SK-N-SH treated with all-trans-retinoic acid at 6 μM for 48 hours (cell line): ENCODE measurements at regions not wholly inside any gene's neighbourhood (a gene's known extent, or its start where the extent isn't known, plus 50 kb on each side); places are given as distances from the start of the nearest gene placed in this dataset.
A peak's percentile ranks its signal among the peaks of the same experiment; 100 is the strongest.

Experiments used
- ATAC-seq: fragments of 200-7000 bp; cut with Tn5 transposase; 3 replicates; pipeline ENCODE4 v1.9.1; 2020; ENCODE audit warnings: mild to moderate bottlenecking, moderate library complexity
- ARNTL ChIP-seq: fragments of 450-650 bp; formaldehyde crosslinking; IDR thresholded peaks from 2 replicates; pipeline ENCODE4 v1.5.0; 2020; ENCODE audit warnings: low read depth, mild to moderate bottlenecking, moderate library complexity, borderline replicate concordance
- BACH2 ChIP-seq: fragments of 250-450 bp; sonication (Bioruptor Pico); IDR thresholded peaks from 2 replicates; pipeline ENCODE4 v1.9.0; 2021; ENCODE audit warnings: mild to moderate bottlenecking, borderline replicate concordance
- CSDC2 ChIP-seq: fragments of 250-450 bp; sonication (Bioruptor Pico); IDR thresholded peaks from 2 replicates; pipeline ENCODE4 v1.5.0; 2020; ENCODE audit warnings: mild to moderate bottlenecking, moderate library complexity
- ESRRG ChIP-seq: fragments of 250-450 bp; sonication (Bioruptor Pico); IDR thresholded peaks from 2 replicates; pipeline ENCODE4 v1.6.1; 2021; ENCODE audit warnings: mild to moderate bottlenecking
- GLIS3 ChIP-seq: fragments of 250-450 bp; sonication (Bioruptor Pico); IDR thresholded peaks from 2 replicates; pipeline ENCODE4 v1.5.0; 2020; ENCODE audit warnings: mild to moderate bottlenecking, moderate library complexity
- ISL1 ChIP-seq: fragments of 250-450 bp; sonication (Bioruptor Pico); IDR thresholded peaks from 2 replicates; pipeline ENCODE4 v2.1.2; 2022; ENCODE audit warnings: mild to moderate bottlenecking, moderate library complexity
- RARB ChIP-seq: fragments of 250-450 bp; sonication (Bioruptor Pico); IDR thresholded peaks from 2 replicates; pipeline ENCODE4 v1.8.0; 2021; ENCODE audit warnings: mild to moderate bottlenecking, moderate library complexity
- SNAI2 ChIP-seq: fragments of 250-450 bp; sonication (Bioruptor Pico); IDR thresholded peaks from 2 replicates; pipeline ENCODE4 v1.5.0; 2020; ENCODE audit warnings: mild to moderate bottlenecking, moderate library complexity
- TCF4 ChIP-seq: fragments of 250-450 bp; sonication (Bioruptor Pico); IDR thresholded peaks from 2 replicates; pipeline ENCODE4 v1.8.0; 2021; ENCODE audit warnings: mild to moderate bottlenecking, moderate library complexity, borderline replicate concordance
- TOX ChIP-seq: fragments of 250-450 bp; sonication (Bioruptor Pico); IDR thresholded peaks from 2 replicates; pipeline ENCODE4 v1.8.0; 2021; ENCODE audit warnings: mild to moderate bottlenecking, moderate library complexity, borderline replicate concordance
- ZC3H10 ChIP-seq: fragments of 250-450 bp; sonication (Bioruptor Pico); IDR thresholded peaks from 2 replicates; pipeline ENCODE4 v1.5.1; 2021; ENCODE audit warnings: mild to moderate bottlenecking, moderate library complexity
- ZFP3 ChIP-seq: fragments of 250-450 bp; sonication (Bioruptor Pico); IDR thresholded peaks from 2 replicates; pipeline ENCODE4 v1.5.0; 2020; ENCODE audit warnings: mild to moderate bottlenecking, moderate library complexity
- ZFP30 ChIP-seq: fragments of 450-650 bp; formaldehyde crosslinking; IDR thresholded peaks from 2 replicates; pipeline ENCODE4 v1.5.0; 2022; ENCODE audit warnings: mild to moderate bottlenecking, moderate library complexity
- ZNF565 ChIP-seq: fragments of 450-650 bp; formaldehyde crosslinking; conservative IDR thresholded peaks from 2 replicates; pipeline ENCODE4 v1.5.0; 2020; ENCODE audit warnings: low read depth, mild to moderate bottlenecking, moderate library complexity
- ZNF70 ChIP-seq: fragments of 450-650 bp; formaldehyde crosslinking; IDR thresholded peaks from 2 replicates; pipeline ENCODE4 v1.5.0; 2020; ENCODE audit warnings: mild to moderate bottlenecking, moderate library complexity
- ZNF8 ChIP-seq: fragments of 450-650 bp; formaldehyde crosslinking; IDR thresholded peaks from 2 replicates; pipeline ENCODE4 v1.5.0; 2020; ENCODE audit warnings: mild to moderate bottlenecking, moderate library complexity
- TF ChIP-seq, protein P1 (sequence below): fragments of 250-450 bp; sonication (Bioruptor Pico); IDR thresholded peaks from 2 replicates; pipeline ENCODE4 v1.5.0; 2020; ENCODE audit warnings: mild to moderate bottlenecking, moderate library complexity
- TF ChIP-seq, protein P2 (sequence below): fragments of 250-450 bp; sonication (Bioruptor Pico); IDR thresholded peaks from 2 replicates; pipeline ENCODE4 v1.5.1; 2021; ENCODE audit warnings: mild to moderate bottlenecking, moderate library complexity
- TF ChIP-seq, protein P3 (sequence below): fragments of 250-450 bp; sonication (Bioruptor Pico); IDR thresholded peaks from 2 replicates; pipeline ENCODE4 v1.5.1; 2020; ENCODE audit warnings: low read depth, mild to moderate bottlenecking, moderate library complexity
- TF ChIP-seq, protein P4 (sequence below): fragments of 250-450 bp; sonication (Bioruptor Pico); IDR thresholded peaks from 2 replicates; pipeline ENCODE4 v1.8.0; 2020; ENCODE audit warnings: mild to moderate bottlenecking, moderate library complexity, borderline replicate concordance
- TF ChIP-seq, protein P5 (sequence below): fragments of 250-450 bp; sonication (Bioruptor Pico); IDR thresholded peaks from 2 replicates; pipeline ENCODE4 v1.8.0; 2021; ENCODE audit warnings: low read depth, mild to moderate bottlenecking, moderate library complexity, borderline replicate concordance

DNA sequence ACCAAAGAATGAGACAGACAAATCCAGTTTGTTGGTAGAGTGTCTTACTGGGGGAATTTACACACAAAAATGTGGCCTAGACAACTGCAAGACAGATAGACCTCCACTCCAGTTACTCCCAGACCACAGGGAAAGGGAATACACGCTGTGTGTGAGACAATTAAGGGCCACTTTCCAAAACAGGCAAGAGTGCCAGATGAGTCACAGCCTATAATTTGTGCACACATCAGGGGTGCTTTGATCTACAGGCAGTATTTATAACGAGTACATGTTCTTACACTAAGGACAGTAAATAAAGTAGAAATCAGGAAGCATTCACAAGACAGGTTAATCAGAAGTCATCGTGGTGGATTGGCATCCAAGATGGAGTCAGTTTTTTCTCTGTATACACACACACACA is 114.8 kb downstream of the ZNF622 start:
- no peak for TF ChIP-seq CSDC2
- TF ChIP-seq SNAI2 (CRISPR knock-in tag): no peak
- TF ChIP-seq ARNTL (CRISPR knock-in tag): no peak
- no peak for TF ChIP-seq ZNF565 (CRISPR knock-in tag)
- no peak for TF ChIP-seq BACH2 (CRISPR knock-in tag)
- TF ChIP-seq, protein P1, sequence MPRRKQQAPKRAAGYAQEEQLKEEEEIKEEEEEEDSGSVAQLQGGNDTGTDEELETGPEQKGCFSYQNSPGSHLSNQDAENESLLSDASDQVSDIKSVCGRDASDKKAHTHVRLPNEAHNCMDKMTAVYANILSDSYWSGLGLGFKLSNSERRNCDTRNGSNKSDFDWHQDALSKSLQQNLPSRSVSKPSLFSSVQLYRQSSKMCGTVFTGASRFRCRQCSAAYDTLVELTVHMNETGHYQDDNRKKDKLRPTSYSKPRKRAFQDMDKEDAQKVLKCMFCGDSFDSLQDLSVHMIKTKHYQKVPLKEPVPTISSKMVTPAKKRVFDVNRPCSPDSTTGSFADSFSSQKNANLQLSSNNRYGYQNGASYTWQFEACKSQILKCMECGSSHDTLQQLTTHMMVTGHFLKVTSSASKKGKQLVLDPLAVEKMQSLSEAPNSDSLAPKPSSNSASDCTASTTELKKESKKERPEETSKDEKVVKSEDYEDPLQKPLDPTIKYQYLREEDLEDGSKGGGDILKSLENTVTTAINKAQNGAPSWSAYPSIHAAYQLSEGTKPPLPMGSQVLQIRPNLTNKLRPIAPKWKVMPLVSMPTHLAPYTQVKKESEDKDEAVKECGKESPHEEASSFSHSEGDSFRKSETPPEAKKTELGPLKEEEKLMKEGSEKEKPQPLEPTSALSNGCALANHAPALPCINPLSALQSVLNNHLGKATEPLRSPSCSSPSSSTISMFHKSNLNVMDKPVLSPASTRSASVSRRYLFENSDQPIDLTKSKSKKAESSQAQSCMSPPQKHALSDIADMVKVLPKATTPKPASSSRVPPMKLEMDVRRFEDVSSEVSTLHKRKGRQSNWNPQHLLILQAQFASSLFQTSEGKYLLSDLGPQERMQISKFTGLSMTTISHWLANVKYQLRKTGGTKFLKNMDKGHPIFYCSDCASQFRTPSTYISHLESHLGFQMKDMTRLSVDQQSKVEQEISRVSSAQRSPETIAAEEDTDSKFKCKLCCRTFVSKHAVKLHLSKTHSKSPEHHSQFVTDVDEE (CRISPR knock-in tag): no peak
- TF ChIP-seq TOX (CRISPR knock-in tag): no peak
- TF ChIP-seq ZFP30 (CRISPR knock-in tag): no peak
- TF ChIP-seq RARB: no peak
- TF ChIP-seq, protein P2, sequence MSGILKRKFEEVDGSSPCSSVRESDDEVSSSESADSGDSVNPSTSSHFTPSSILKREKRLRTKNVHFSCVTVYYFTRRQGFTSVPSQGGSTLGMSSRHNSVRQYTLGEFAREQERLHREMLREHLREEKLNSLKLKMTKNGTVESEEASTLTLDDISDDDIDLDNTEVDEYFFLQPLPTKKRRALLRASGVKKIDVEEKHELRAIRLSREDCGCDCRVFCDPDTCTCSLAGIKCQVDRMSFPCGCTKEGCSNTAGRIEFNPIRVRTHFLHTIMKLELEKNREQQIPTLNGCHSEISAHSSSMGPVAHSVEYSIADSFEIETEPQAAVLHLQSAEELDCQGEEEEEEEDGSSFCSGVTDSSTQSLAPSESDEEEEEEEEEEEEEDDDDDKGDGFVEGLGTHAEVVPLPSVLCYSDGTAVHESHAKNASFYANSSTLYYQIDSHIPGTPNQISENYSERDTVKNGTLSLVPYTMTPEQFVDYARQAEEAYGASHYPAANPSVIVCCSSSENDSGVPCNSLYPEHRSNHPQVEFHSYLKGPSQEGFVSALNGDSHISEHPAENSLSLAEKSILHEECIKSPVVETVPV (CRISPR knock-in tag): no peak
- TF ChIP-seq, protein P3, sequence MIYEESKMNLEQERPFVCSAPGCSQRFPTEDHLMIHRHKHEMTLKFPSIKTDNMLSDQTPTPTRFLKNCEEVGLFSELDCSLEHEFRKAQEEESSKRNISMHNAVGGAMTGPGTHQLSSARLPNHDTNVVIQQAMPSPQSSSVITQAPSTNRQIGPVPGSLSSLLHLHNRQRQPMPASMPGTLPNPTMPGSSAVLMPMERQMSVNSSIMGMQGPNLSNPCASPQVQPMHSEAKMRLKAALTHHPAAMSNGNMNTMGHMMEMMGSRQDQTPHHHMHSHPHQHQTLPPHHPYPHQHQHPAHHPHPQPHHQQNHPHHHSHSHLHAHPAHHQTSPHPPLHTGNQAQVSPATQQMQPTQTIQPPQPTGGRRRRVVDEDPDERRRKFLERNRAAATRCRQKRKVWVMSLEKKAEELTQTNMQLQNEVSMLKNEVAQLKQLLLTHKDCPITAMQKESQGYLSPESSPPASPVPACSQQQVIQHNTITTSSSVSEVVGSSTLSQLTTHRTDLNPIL (CRISPR knock-in tag): no peak
- TF ChIP-seq GLIS3: no peak
- no peak for TF ChIP-seq ZC3H10
- no peak for TF ChIP-seq ZFP3
- TF ChIP-seq ZNF70 (CRISPR knock-in tag): no peak
- TF ChIP-seq TCF4 (CRISPR knock-in tag): no peak
- no peak for TF ChIP-seq ISL1
- ATAC-seq: no peak

DNA sequence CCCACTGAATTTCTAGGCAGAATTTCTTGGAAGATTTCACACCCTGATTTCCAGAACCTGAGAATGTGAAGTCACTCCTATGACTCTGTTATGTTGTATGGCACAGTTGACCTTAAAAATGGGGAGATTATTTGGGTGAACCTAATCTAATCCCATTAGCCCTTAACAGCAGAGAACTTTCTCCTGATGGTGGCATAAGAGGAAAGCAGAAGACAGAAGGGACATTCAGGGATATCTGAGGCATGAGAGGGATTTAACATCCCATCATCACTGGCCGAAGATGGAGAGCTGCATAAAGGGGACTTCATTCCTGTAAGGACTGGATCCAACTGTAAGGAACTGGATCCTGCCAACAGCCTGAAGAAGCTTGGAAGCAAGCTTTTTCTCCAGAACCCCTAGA is 119.2 kb downstream of the ZNF622 start:
- no peak for ATAC-seq

DNA sequence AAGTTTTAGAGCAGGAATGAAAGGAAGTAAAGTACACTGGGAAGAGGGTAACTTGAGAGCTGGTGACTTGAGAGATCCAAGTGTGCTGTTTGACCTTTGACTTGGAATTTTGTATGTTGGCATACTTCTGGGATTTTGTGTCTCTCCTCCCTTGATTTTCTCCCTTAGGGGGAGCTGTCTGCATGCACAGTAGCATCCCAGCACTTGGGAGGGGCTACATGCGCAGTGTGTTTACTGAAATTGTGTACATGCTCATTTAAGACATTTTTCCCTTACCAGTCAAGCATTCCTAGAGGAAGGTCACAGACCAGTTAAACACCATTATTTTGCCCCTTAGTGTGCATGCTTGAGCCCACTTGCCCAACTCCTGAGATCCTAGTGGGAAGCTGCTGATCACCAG is 120.1 kb downstream of the ZNF622 start:
- 0 out of 3 replicates have a peak, but pooled peaks have one; percentile 43 for ATAC-seq
- TF ChIP-seq ZNF8 (CRISPR knock-in tag) (no peak), ZFP30 (CRISPR knock-in tag) (no peak), BACH2 (CRISPR knock-in tag) (no peak), GLIS3 (no peak), ARNTL (CRISPR knock-in tag) (no peak), ZC3H10 (no peak), ESRRG (CRISPR knock-in tag) (no peak), TOX (CRISPR knock-in tag) (no peak), ISL1 (no peak)
- TF ChIP-seq, protein P4, sequence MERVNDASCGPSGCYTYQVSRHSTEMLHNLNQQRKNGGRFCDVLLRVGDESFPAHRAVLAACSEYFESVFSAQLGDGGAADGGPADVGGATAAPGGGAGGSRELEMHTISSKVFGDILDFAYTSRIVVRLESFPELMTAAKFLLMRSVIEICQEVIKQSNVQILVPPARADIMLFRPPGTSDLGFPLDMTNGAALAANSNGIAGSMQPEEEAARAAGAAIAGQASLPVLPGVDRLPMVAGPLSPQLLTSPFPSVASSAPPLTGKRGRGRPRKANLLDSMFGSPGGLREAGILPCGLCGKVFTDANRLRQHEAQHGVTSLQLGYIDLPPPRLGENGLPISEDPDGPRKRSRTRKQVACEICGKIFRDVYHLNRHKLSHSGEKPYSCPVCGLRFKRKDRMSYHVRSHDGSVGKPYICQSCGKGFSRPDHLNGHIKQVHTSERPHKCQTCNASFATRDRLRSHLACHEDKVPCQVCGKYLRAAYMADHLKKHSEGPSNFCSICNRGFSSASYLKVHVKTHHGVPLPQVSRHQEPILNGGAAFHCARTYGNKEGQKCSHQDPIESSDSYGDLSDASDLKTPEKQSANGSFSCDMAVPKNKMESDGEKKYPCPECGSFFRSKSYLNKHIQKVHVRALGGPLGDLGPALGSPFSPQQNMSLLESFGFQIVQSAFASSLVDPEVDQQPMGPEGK: no peak
- TF ChIP-seq, protein P1 (CRISPR knock-in tag): no peak

More for the DNA sequence above, 119.2 kb downstream of the ZNF622 start:
- TF ChIP-seq ZNF70 (CRISPR knock-in tag): no peak
- no peak for TF ChIP-seq ESRRG (CRISPR knock-in tag)
- TF ChIP-seq, protein P4: no peak
- TF ChIP-seq SNAI2 (CRISPR knock-in tag): no peak
- TF ChIP-seq, protein P5, sequence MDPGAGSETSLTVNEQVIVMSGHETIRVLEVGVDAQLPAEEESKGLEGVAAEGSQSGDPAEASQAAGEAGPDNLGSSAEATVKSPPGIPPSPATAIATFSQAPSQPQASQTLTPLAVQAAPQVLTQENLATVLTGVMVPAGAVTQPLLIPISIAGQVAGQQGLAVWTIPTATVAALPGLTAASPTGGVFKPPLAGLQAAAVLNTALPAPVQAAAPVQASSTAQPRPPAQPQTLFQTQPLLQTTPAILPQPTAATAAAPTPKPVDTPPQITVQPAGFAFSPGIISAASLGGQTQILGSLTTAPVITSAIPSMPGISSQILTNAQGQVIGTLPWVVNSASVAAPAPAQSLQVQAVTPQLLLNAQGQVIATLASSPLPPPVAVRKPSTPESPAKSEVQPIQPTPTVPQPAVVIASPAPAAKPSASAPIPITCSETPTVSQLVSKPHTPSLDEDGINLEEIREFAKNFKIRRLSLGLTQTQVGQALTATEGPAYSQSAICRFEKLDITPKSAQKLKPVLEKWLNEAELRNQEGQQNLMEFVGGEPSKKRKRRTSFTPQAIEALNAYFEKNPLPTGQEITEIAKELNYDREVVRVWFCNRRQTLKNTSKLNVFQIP (CRISPR knock-in tag): no peak
- no peak for TF ChIP-seq CSDC2
- no peak for TF ChIP-seq TOX (CRISPR knock-in tag)
